HepG2 (cell line): ENCODE measurements at regions not wholly inside any gene's neighbourhood (a gene's known extent, or its start where the extent isn't known, plus 50 kb on each side); places are given as distances from the start of the nearest gene placed in this dataset.

Source experiments
- CBX2 ChIP-seq, 2 experiments: fragments of 200-600 bp in 1 of 2; sonication (generic); formaldehyde crosslinking in 1 of 2; IDR thresholded peaks; 2 replicates each; pipeline versions ENCODE4 v1.7.0 to v1.8.1; 2018 to 2022; ENCODE audit warnings: low read depth in 2 of 2, low read length in 1 of 2, mild to moderate bottlenecking in 1 of 2, missing genetic modification reagents in 1 of 2
- EZH2 ChIP-seq: conservative IDR thresholded peaks from 2 replicates; pipeline ENCODE4 v1.6.1; 2012; ENCODE audit warnings: mild to moderate bottlenecking, low read depth, low read length, moderate library complexity
- HNRNPH1 ChIP-seq: fragments of 200-400 bp; formaldehyde crosslinking; optimal IDR thresholded peaks from 2 replicates; pipeline ENCODE3; 2017; ENCODE audit warnings: mild to moderate bottlenecking, low read depth, low read length
- RNF2 ChIP-seq: fragments of 450-650 bp; conservative IDR thresholded peaks from 2 replicates; pipeline ENCODE4 v1.6.1; 2016; ENCODE audit warnings: low read depth
- SOX13 ChIP-seq, 3 experiments: fragments of 450-650 bp in 1 of 3; sonication (generic) in 1 of 3; formaldehyde crosslinking in 1 of 3; IDR thresholded peaks in 2 of 3; conservative IDR thresholded peaks in 1 of 3; 2 replicates each; pipeline versions ENCODE4 v1.5.0 to v1.6.1; 2016 to 2020; ENCODE audit warnings: antibody characterized with exemption in 1 of 3, mild to moderate bottlenecking in 1 of 3, missing compliant biosample characterization in 1 of 3, missing genetic modification reagents in 1 of 3, moderate library complexity in 1 of 3
- ZNF253 ChIP-seq: sonication (generic); formaldehyde crosslinking; IDR thresholded peaks from 2 replicates; pipeline ENCODE4 v1.8.0; 2022; ENCODE audit warnings: mild to moderate bottlenecking, missing genetic modification reagents, borderline replicate concordance
- ZNF629 ChIP-seq: sonication (generic); formaldehyde crosslinking; conservative IDR thresholded peaks from 2 replicates; pipeline ENCODE4 v1.5.0; 2020; ENCODE audit warnings: missing genetic modification reagents
- ZNF646 ChIP-seq: sonication (generic); formaldehyde crosslinking; IDR thresholded peaks from 2 replicates; pipeline ENCODE4 v1.9.0; 2021; ENCODE audit warnings: mild to moderate bottlenecking, missing genetic modification reagents
- ZNF746 ChIP-seq: sonication (generic); formaldehyde crosslinking; IDR thresholded peaks from 2 replicates; pipeline ENCODE4 v1.8.0; 2022; ENCODE audit warnings: mild to moderate bottlenecking, missing genetic modification reagents
- ZNF768 ChIP-seq: sonication (generic); formaldehyde crosslinking; IDR thresholded peaks from 2 replicates; pipeline ENCODE4 v1.4.0; 2020; ENCODE audit warnings: missing genetic modification reagents

- TF ChIP-seq ZNF646 (CRISPR knock-in tag) (0 out of 2 replicates have a peak, but pooled peaks have one; percentile 4), ZNF768 (peak; percentile 52; the same call in 1 of the 2 replicates), CBX2 (IDR thresholded peaks at IDR 0.05; ENCODE audit: low read depth, low read length) (no peak), CBX2 (CRISPR knock-in tag; IDR thresholded peaks at IDR 0.05; ENCODE audit: low read depth) (no peak), SOX13 (IDR thresholded peaks at IDR 0.05) (no peak), SOX13 (CRISPR knock-in tag; conservative IDR thresholded peaks at IDR 0.05 in 1 of 2, IDR thresholded peaks at IDR 0.05 in 1 of 2) (0 out of 4 replicates have a peak, but pooled peaks of 1 of the 2 experiments have one; percentile 8), ZNF629 (CRISPR knock-in tag) (peak; percentile 98), ZNF253 (CRISPR knock-in tag) (no peak), ZNF746 (CRISPR knock-in tag) (peak; percentile 26; the same call in 1 of the 2 replicates), EZH2 (no peak), RNF2 (no peak), HNRNPH1 (no peak)
Measured at GRCh38 chr9:129549139-129549538, 71.8 kb downstream of the C9orf50 start (continued).
